Cardiac fibroblast (primary cell): ENCODE measurements at regions not wholly inside any gene's neighbourhood (a gene's known extent, or its start where the extent isn't known, plus 50 kb on each side); places are given as distances from the start of the nearest gene placed in this dataset.

Source experiments
- DNase-seq, 2 donors: peaks; one replicate each; pipeline versions ENCODE4 v3.0.0 to v3.0.0-alpha.2; 2010; ENCODE audit warnings: low read depth in 2 of 2
- H3K4me3 ChIP-seq, 2 donors: replicated peaks in 1 of 2; 1 replicate in 1 of 2; 2 replicates in 1 of 2; pipeline ENCODE4 v1.5.1; 2011; ENCODE audit warnings: low read depth in 2 of 2, low read length in 2 of 2, mild to moderate bottlenecking in 2 of 2, moderate library complexity in 1 of 2
- TF ChIP-seq, protein P1 (sequence below): IDR thresholded peaks from one replicate; pipeline ENCODE4 v1.5.1; 2011; ENCODE audit warnings: low read depth, mild to moderate bottlenecking, low read length, inconsistent platforms

DNA sequence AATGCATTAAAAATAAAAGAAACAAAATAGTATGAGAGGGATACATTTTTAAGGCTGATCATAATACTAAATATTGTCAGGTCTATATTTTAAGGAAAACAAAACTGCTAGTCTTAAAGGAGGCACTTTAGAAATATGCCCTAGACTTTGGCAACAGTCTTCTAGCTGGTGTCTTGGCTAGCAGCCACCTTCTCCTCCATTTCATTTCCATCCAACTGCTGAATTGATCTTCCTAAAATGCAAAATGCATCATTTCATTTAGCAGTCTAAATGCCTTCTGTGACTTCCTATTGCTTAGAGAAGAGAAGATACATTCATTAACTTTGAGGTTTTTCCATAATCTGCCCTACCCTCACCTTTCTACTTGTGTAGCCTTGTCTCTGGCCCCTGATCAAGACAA is 1404.1 kb downstream of the CDH11 start:
- TF ChIP-seq, protein P1, sequence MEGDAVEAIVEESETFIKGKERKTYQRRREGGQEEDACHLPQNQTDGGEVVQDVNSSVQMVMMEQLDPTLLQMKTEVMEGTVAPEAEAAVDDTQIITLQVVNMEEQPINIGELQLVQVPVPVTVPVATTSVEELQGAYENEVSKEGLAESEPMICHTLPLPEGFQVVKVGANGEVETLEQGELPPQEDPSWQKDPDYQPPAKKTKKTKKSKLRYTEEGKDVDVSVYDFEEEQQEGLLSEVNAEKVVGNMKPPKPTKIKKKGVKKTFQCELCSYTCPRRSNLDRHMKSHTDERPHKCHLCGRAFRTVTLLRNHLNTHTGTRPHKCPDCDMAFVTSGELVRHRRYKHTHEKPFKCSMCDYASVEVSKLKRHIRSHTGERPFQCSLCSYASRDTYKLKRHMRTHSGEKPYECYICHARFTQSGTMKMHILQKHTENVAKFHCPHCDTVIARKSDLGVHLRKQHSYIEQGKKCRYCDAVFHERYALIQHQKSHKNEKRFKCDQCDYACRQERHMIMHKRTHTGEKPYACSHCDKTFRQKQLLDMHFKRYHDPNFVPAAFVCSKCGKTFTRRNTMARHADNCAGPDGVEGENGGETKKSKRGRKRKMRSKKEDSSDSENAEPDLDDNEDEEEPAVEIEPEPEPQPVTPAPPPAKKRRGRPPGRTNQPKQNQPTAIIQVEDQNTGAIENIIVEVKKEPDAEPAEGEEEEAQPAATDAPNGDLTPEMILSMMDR = no peak
- no peak for DNase-seq
- no peak overlapping the region for H3K4me3 ChIP-seq

DNA sequence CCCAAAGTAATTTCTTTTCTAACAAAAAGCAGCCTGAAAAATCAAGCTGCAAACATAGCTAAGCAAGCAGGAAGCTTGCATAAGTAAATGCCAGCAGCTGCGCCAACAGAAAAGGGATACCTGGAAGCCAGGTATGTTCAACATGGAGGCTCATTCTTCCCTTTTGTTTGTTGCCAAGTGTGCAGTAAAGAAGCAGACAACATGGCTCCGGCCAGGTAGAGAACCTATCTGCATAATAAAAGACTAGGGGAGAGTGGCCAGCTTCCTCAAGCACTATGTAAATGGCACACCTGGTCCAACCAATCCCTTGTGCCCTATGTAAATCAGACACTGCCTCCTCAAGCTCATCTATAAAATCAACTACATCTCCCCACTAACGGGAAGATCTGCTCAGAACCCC is 1407.0 kb downstream of the CDH11 start:
- H3K4me3 ChIP-seq = no peak overlapping the region
- no peak for DNase-seq
- TF ChIP-seq, protein P1 = no peak

DNA sequence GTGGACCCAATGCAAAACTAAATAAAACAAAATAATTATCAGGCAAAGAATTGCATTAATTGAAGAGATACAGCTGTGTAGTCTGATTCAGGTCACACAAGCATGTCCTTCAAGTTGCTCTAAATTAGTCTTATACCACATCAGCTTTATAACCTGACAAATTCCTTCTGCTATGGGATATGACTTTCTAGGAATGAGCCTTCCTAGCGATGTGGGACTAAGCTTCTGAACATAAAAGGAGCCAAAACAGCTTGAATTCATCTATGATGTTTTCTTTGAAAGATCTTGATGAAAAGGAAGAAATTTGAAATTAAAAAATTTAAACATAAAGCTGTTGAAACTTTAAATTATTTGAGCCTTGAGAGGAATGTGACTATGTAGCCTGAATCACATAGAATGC is 1409.1 kb downstream of the CDH11 start:
- TF ChIP-seq, protein P1 = no peak
- no peak for DNase-seq
- no peak overlapping the region for H3K4me3 ChIP-seq

DNA sequence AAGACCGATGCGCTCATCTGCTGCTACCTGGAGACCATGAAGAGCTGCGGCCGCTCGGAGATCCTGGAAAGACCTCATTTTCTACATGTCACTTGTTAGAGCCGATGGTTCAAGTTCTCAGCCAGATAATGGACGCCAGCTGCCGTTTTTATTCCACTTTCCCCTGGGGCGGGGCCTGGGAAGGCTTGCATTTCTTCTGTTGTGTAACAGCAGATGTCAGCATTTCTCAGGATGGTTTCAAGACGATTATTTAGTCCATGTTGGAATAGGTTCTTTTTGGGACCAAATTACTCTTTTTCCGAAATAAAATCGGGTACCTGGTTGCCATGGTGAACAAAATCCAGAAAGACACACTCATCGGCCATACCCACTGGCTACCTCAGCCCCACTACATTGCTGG is 1418.3 kb downstream of the CDH11 start:
- DNase-seq = no peak
- H3K4me3 ChIP-seq = no peak overlapping the region
- TF ChIP-seq, protein P1 = no peak

DNA sequence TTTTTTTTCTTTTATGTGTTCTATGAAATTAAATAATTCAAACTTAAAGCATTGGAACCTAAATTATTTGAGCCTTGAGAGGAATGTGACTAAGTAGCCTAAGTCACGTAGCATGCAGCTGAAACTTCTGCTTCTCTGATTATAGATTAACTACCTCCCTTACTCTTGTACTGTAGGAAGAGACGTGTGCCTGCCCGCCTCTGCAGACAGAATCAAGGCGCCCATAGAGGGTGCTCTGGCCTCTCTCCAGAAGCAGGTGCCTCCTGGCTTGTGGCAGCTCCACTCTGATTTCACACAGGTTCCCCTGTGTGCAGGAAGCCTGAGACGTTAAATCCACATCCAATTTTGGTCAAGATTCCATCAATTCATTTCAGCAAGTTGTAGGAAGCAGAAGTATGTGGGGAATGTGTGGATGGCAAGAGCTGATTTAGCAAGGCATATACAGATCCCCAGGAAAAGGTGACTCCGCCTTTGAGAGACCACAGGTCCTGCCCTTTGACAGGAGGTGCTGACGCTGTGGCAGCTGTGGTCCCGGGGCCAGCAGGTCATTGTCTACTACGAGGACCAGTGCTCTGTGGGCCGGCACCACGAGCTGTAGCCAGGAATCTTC is 1418.8 kb downstream of the CDH11 start:
- DNase-seq = no peak
- TF ChIP-seq, protein P1 = no peak
- no peak overlapping the region for H3K4me3 ChIP-seq

DNA sequence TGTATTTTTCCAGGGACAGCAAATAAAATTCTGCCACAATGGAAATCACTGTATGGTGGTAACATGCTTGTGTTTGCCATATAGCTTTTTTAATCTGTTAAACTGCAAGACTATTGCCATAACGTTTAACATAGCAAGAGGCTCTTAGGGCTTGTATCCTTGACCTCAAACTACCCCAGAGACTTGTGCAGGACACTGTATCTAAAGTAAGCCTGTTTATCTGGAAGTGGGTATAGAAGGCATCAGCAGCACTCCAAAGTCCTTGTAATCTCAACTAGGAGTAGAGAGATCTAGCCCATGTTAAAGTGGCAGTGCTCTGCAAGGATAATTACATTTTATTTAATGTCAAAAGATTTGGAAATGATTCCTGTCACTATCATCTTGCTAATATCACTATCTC is 1424.1 kb downstream of the CDH11 start:
- no peak overlapping the region for H3K4me3 ChIP-seq
- TF ChIP-seq, protein P1 = no peak
- no peak for DNase-seq

DNA sequence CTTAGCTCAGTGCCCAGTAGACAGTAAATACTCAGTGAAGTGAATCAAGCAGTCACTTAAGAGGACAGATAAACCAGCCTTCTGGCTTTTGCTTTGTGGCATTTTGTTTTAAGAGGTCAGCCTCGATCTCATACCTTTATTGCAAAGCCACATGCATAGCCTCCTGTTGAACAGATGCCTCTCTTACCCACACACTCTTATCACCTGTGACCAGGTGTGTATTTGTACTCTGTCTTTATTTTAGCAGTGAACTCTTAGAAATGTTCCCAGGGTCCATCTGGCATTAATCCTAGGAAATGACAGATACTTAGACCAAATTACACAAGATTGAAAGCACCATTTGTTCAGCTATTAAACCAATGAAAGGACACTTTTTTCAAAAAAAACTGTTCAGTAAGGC is 1426.5 kb downstream of the CDH11 start:
- no peak for DNase-seq
- TF ChIP-seq, protein P1 = no peak
- H3K4me3 ChIP-seq = no peak overlapping the region
